ENCODE measurements at regions not wholly inside any gene's neighbourhood (a gene's known extent, or its start where the extent isn't known, plus 50 kb on each side); places are given as distances from the start of the nearest gene placed in this dataset.
A peak's percentile ranks its signal among the peaks of the same experiment; 100 is the strongest.

- CTCF ChIA-PET (ENCODE audit: low intra/inter-chr PET ratio, low total read pairs): no interaction called here
- Histone ChIP-seq H3K4me2 (ENCODE audit: low read depth, low read length) (no peak overlapping the region), H3K4me1 (ENCODE audit: insufficient read depth, low read length) (peaks cover 23% of the 10 kb centered on the region), H4K20me1 (ENCODE audit: insufficient read depth, low read length) (no peaks in the 10 kb centered on the region), H3K9me3 (ENCODE audit: low read length) (no peaks in the 10 kb centered on the region), H3K79me2 (ENCODE audit: insufficient read depth, low read length) (no peaks in the 10 kb centered on the region), H3K36me3 (replicated peaks in 1 of 2; ENCODE audit: control insufficient read depth in 1 of 2, insufficient read depth in 2 of 2, low read length in 2 of 2) (no peaks in the 10 kb centered on the region), H3K4me3 (replicated peaks in 1 of 3; ENCODE audit: insufficient read depth in 1 of 3, low read depth in 2 of 3, low read length in 3 of 3) (no peak overlapping the region), H2AFZ (ENCODE audit: low read length) (no peak overlapping the region), H3K27me3 (ENCODE audit: control insufficient read depth in 1 of 2, insufficient read depth in 2 of 2, low read length in 2 of 2) (peaks cover 0 to 3% of the 10 kb centered on the region in 2 experiments; a peak in 2 of 5 replicates), H3K27ac (ENCODE audit: extremely low read length, insufficient read depth, low read length) (no peak overlapping the region), H3K9ac (ENCODE audit: insufficient read depth, low read depth, low read length) (no peak overlapping the region)
- FAIRE-seq (no peak), DNase-seq (ENCODE audit: low spot score) (no peak), ATAC-seq (no peak)
- 35% methylated on average over 3 of the region's 3 CpGs for WGBS (ENCODE audit: low lambda C conversion rate)
- TF ChIP-seq SNAPC5 (CRISPR knock-in tag; IDR thresholded peaks at IDR 0.05; ENCODE audit: borderline replicate concordance) (no peak), MAFK (conservative IDR thresholded peaks at IDR 0.05 in 1 of 2, IDR thresholded peaks at IDR 0.05 in 1 of 2; ENCODE audit: low read length in 2 of 2) (peak; percentile 21 to 52; a peak in 3 of 4 replicates), ELF4 (CRISPR knock-in tag; IDR thresholded peaks at IDR 0.05; ENCODE audit: borderline replicate concordance) (no peak), HBP1 (CRISPR knock-in tag; IDR thresholded peaks at IDR 0.05; ENCODE audit: low read depth) (no peak), MXD3 (CRISPR knock-in tag; IDR thresholded peaks at IDR 0.05) (no peak), MAFF (IDR thresholded peaks at IDR 0.05; ENCODE audit: low read depth, low read length) (peak; percentile 51; the same call in 1 of the 2 replicates), ZSCAN30 (CRISPR knock-in tag; IDR thresholded peaks at IDR 0.05) (no peak), CTCF (CRISPR knock-in tag; IDR thresholded peaks at IDR 0.05) (no peak), SIX4 (CRISPR knock-in tag; IDR thresholded peaks at IDR 0.05) (no peak), SP5 (CRISPR knock-in tag; IDR thresholded peaks at IDR 0.05; ENCODE audit: borderline replicate concordance, low read depth) (no peak)
- intact Hi-C loops (cut with micrococcal nuclease; ENCODE audit: unreplicated experiment) (no loop called here), in situ Hi-C loops (cut with HindIII; ENCODE audit: extremely low pct_ligation_motif_present, low pct_unique_long_range_greater_than_20kb) (no loop called here)
- POLR2A ChIA-PET: no interaction called here
- BruUV-seq (replicated peaks): no TSS peak
Measured at GRCh38 chr12:75579552-75579951, 68.1 kb upstream of the KRR1 start.
